Uterus (tissue), 3 donors: ENCODE measurements at regions not wholly inside any gene's neighbourhood (a gene's known extent, or its start where the extent isn't known, plus 50 kb on each side); places are given as distances from the start of the nearest gene placed in this dataset.

Experiments
- DNase-seq, 2 donors: peaks; one replicate each; pipeline ENCODE4 v3.0.0-alpha.2; 2019 to 2020
- H3K27ac ChIP-seq, 2 donors: fragments of 200-600 bp; sonication (generic); 1 replicate in 1 of 2; 2 replicates in 1 of 2; pipeline ENCODE4 v1.5.1; 2016 to 2018
- H3K27me3 ChIP-seq, 2 donors: fragments of 200-600 bp; sonication (generic); one replicate each; pipeline ENCODE4 v1.5.1; 2018 to 2019; ENCODE audit warnings: control low read depth in 1 of 2
- H3K36me3 ChIP-seq, 2 donors: fragments of 200-600 bp; sonication (generic); one replicate each; pipeline ENCODE4 v1.5.1; 2019; ENCODE audit warnings: control low read depth in 1 of 2
- H3K4me1 ChIP-seq, 2 donors: fragments of 200-600 bp; sonication (generic); one replicate each; pipeline ENCODE4 v1.5.1; 2018 to 2019; ENCODE audit warnings: control low read depth in 1 of 2
- H3K4me3 ChIP-seq, 2 donors: fragments of 200-600 bp; sonication (generic); 1 replicate in 1 of 2; 2 replicates in 1 of 2; pipeline ENCODE4 v1.5.1; 2018 to 2019; ENCODE audit warnings: mild to moderate bottlenecking in 1 of 2
- H3K9me3 ChIP-seq, 2 donors: fragments of 200-600 bp; sonication (generic); one replicate each; pipeline ENCODE4 v1.5.1; 2019; ENCODE audit warnings: control low read depth in 1 of 2
- POLR2A ChIP-seq, 2 donors: fragments of 450-650 bp; IDR thresholded peaks; one replicate each; pipeline ENCODE4 v1.6.1; 2016; ENCODE audit warnings: antibody characterized with exemption in 2 of 2, mild to moderate bottlenecking in 1 of 2, moderate library complexity in 1 of 2
- intact Hi-C: fragments of 100-400 bp; cut with DNase I; formaldehyde crosslinking; loops from one replicate; pipeline ENCODE4 v1.15.1; 2023; ENCODE audit warnings: low total_unique reads
- TF ChIP-seq, protein P1 (sequence below), 4 experiments: fragments of 200-600 bp in 2 of 4; fragments of 450-650 bp in 2 of 4; sonication (generic) in 2 of 4; IDR thresholded peaks; one replicate each; pipeline ENCODE4 v1.5.1; 2016 to 2019; ENCODE audit warnings: antibody characterized with exemption in 4 of 4, mild to moderate bottlenecking in 2 of 4, moderate library complexity in 1 of 4
- donor health status: DM: yes; HTN: yes; CAD: no.

- Histone ChIP-seq H3K27ac (no peak overlapping the region), H3K36me3 (no peaks in the 10 kb centered on the region), H3K9me3 (no peaks in the 10 kb centered on the region), H3K4me3 (no peak overlapping the region), H3K4me1 (no peaks in the 10 kb centered on the region), H3K27me3 (no peaks in the 10 kb centered on the region)
- intact Hi-C loops: no loop called here
- no peak for DNase-seq
- TF ChIP-seq, protein P1, sequence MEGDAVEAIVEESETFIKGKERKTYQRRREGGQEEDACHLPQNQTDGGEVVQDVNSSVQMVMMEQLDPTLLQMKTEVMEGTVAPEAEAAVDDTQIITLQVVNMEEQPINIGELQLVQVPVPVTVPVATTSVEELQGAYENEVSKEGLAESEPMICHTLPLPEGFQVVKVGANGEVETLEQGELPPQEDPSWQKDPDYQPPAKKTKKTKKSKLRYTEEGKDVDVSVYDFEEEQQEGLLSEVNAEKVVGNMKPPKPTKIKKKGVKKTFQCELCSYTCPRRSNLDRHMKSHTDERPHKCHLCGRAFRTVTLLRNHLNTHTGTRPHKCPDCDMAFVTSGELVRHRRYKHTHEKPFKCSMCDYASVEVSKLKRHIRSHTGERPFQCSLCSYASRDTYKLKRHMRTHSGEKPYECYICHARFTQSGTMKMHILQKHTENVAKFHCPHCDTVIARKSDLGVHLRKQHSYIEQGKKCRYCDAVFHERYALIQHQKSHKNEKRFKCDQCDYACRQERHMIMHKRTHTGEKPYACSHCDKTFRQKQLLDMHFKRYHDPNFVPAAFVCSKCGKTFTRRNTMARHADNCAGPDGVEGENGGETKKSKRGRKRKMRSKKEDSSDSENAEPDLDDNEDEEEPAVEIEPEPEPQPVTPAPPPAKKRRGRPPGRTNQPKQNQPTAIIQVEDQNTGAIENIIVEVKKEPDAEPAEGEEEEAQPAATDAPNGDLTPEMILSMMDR (IDR thresholded peaks at IDR 0.05): no peak
- no peak for TF ChIP-seq POLR2A (IDR thresholded peaks at IDR 0.05)
Observed at GRCh38 chr14:61171727-61172126, 109.4 kb downstream of the TMEM30B start.

GRCh38 chr14:61168141-61168540, 113.0 kb downstream of the TMEM30B start:
- intact Hi-C loops: no loop called here
- no peak for TF ChIP-seq POLR2A (IDR thresholded peaks at IDR 0.05)
- TF ChIP-seq, protein P1 (IDR thresholded peaks at IDR 0.05): no peak
- no peak for DNase-seq
- Histone ChIP-seq H3K4me3 (no peak overlapping the region), H3K9me3 (no peaks in the 10 kb centered on the region), H3K27ac (no peak overlapping the region), H3K27me3 (no peaks in the 10 kb centered on the region), H3K36me3 (no peaks in the 10 kb centered on the region), H3K4me1 (no peaks in the 10 kb centered on the region)

- H3K4me3 ChIP-seq: no peak overlapping the region
- no peaks in the 10 kb centered on the region for H3K4me1 ChIP-seq
- no peak overlapping the region for H3K27ac ChIP-seq
- DNase-seq: no peak
- TF ChIP-seq POLR2A (IDR thresholded peaks at IDR 0.05): no peak
- TF ChIP-seq, protein P1 (IDR thresholded peaks at IDR 0.05): no peak
- no peaks in the 10 kb centered on the region for H3K9me3 ChIP-seq
- no peaks in the 10 kb centered on the region for H3K36me3 ChIP-seq
- intact Hi-C loops: no loop called here
- H3K27me3 ChIP-seq: no peaks in the 10 kb centered on the region
Observed at GRCh38 chr14:61167642-61168041, 113.5 kb downstream of the TMEM30B start.

GRCh38 chr14:61160798-61161197, 120.3 kb downstream of the TMEM30B start:
- Histone ChIP-seq H3K9me3 (no peaks in the 10 kb centered on the region), H3K36me3 (no peaks in the 10 kb centered on the region), H3K27me3 (no peaks in the 10 kb centered on the region), H3K27ac (no peak overlapping the region), H3K4me1 (no peaks in the 10 kb centered on the region), H3K4me3 (no peak overlapping the region)
- no peak for DNase-seq
- intact Hi-C loops: no loop called here
- TF ChIP-seq, protein P1 (IDR thresholded peaks at IDR 0.05): no peak
- no peak for TF ChIP-seq POLR2A (IDR thresholded peaks at IDR 0.05)

- TF ChIP-seq, protein P1 (IDR thresholded peaks at IDR 0.05): no peak
- TF ChIP-seq POLR2A (IDR thresholded peaks at IDR 0.05): no peak
- Histone ChIP-seq H3K36me3 (no peaks in the 10 kb centered on the region), H3K4me3 (no peak overlapping the region), H3K4me1 (no peaks in the 10 kb centered on the region), H3K27me3 (no peaks in the 10 kb centered on the region), H3K27ac (no peak overlapping the region), H3K9me3 (no peaks in the 10 kb centered on the region)
- no peak for DNase-seq
- intact Hi-C loops: no loop called here
Observed at GRCh38 chr14:61154641-61155040, 126.5 kb downstream of the TMEM30B start.
